Activated CD4-positive, alpha-beta T cell treated with anti-CD3 and anti-CD28 coated beads, Interleukin-2, amount 10 ng/mL, durations not matched to agents 24 days and 14 days (primary cell): ENCODE measurements at regions not wholly inside any gene's neighbourhood (a gene's known extent, or its start where the extent isn't known, plus 50 kb on each side); places are given as distances from the start of the nearest gene placed in this dataset.

Source experiments
- DNase-seq: peaks from one replicate; pipeline ENCODE4 v3.0.0; 2022
- H3K27ac Mint-ChIP-seq: one replicate; pipeline ENCODE4 v1.8.0; 2022; ENCODE audit warnings: mild to moderate bottlenecking, mixed read lengths
- H3K27me3 Mint-ChIP-seq: one replicate; pipeline ENCODE4 v1.8.0; 2022; ENCODE audit warnings: mixed read lengths
- H3K36me3 Mint-ChIP-seq: one replicate; pipeline ENCODE4 v1.8.0; 2022; ENCODE audit warnings: low read depth, mild to moderate bottlenecking, mixed read lengths
- H3K4me1 Mint-ChIP-seq: one replicate; pipeline ENCODE4 v1.8.0; 2021; ENCODE audit warnings: mixed read lengths
- H3K4me3 Mint-ChIP-seq: one replicate; pipeline ENCODE4 v1.8.0; 2022; ENCODE audit warnings: mild to moderate bottlenecking, moderate library complexity, mixed read lengths
- H3K9me3 Mint-ChIP-seq: one replicate; pipeline ENCODE4 v1.8.0; 2021; ENCODE audit warnings: mixed read lengths
- intact Hi-C: fragments of 100-400 bp; cut with micrococcal nuclease; formaldehyde crosslinking; loops from one replicate; pipeline ENCODE4 v1.15.1; 2023

- no peak for DNase-seq
Observed at GRCh38 chr14:100955201-100955600, 51.7 kb upstream of the RTL1 start.

GRCh38 chr14:100962494-100962893, 59.0 kb upstream of the RTL1 start:
- no peaks in the 10 kb centered on the region for H3K4me1 Mint-ChIP-seq
- H3K27me3 Mint-ChIP-seq: peaks cover 17% of the 10 kb centered on the region
- no peaks in the 10 kb centered on the region for H3K36me3 Mint-ChIP-seq
- H3K27ac Mint-ChIP-seq: no peak overlapping the region
- H3K9me3 Mint-ChIP-seq: no peaks in the 10 kb centered on the region
- no peak for DNase-seq
- intact Hi-C loops: no loop called here
- H3K4me3 Mint-ChIP-seq: no peak overlapping the region

More at GRCh38 chr14:100955201-100955600, 51.7 kb upstream of the RTL1 start:
- H3K4me1 Mint-ChIP-seq: no peaks in the 10 kb centered on the region
- no peaks in the 10 kb centered on the region for H3K9me3 Mint-ChIP-seq
- no peak overlapping the region for H3K27ac Mint-ChIP-seq
- H3K4me3 Mint-ChIP-seq: no peak overlapping the region
- intact Hi-C loops: no loop called here
- no peaks in the 10 kb centered on the region for H3K36me3 Mint-ChIP-seq
- peaks cover 16% of the 10 kb centered on the region for H3K27me3 Mint-ChIP-seq

GRCh38 chr14:100965296-100965695, 61.8 kb upstream of the RTL1 start:
- Mint-ChIP-seq H3K27ac (no peak overlapping the region), H3K4me3 (no peak overlapping the region), H3K4me1 (no peaks in the 10 kb centered on the region), H3K27me3 (peaks cover 6% of the 10 kb centered on the region), H3K36me3 (no peaks in the 10 kb centered on the region), H3K9me3 (no peaks in the 10 kb centered on the region)
- intact Hi-C loops: no loop called here
- DNase-seq: no peak

- intact Hi-C loops: no loop called here
- Mint-ChIP-seq H3K9me3 (no peaks in the 10 kb centered on the region), H3K27ac (no peak overlapping the region), H3K4me1 (no peaks in the 10 kb centered on the region), H3K36me3 (no peaks in the 10 kb centered on the region), H3K4me3 (no peak overlapping the region), H3K27me3 (no peaks in the 10 kb centered on the region)
- DNase-seq: no peak
Observed at GRCh38 chr14:100967178-100967577, 63.7 kb upstream of the RTL1 start.

- DNase-seq: no peak
- intact Hi-C loops: no loop called here
- no peak overlapping the region for H3K27ac Mint-ChIP-seq
- no peaks in the 10 kb centered on the region for H3K9me3 Mint-ChIP-seq
- no peak overlapping the region for H3K4me3 Mint-ChIP-seq
- H3K27me3 Mint-ChIP-seq: no peaks in the 10 kb centered on the region
- no peaks in the 10 kb centered on the region for H3K36me3 Mint-ChIP-seq
- no peaks in the 10 kb centered on the region for H3K4me1 Mint-ChIP-seq
Observed at GRCh38 chr14:100967930-100968329, 64.4 kb upstream of the RTL1 start.

GRCh38 chr14:100972118-100972897, 68.8 kb upstream of the RTL1 start:
- Mint-ChIP-seq H3K4me1 (no peaks in the 10 kb centered on the region), H3K36me3 (no peaks in the 10 kb centered on the region), H3K9me3 (no peaks in the 10 kb centered on the region), H3K27me3 (no peaks in the 10 kb centered on the region), H3K4me3 (no peak overlapping the region), H3K27ac (no peak overlapping the region)
- intact Hi-C loops: no loop called here
- DNase-seq: no peak

- Mint-ChIP-seq H3K27me3 (no peaks in the 10 kb centered on the region), H3K4me1 (no peaks in the 10 kb centered on the region), H3K27ac (no peak overlapping the region), H3K9me3 (no peaks in the 10 kb centered on the region), H3K4me3 (no peak overlapping the region), H3K36me3 (no peaks in the 10 kb centered on the region)
- no peak for DNase-seq
- intact Hi-C loops: no loop called here
Observed at GRCh38 chr14:100975671-100976070, 72.1 kb upstream of the RTL1 start.

GRCh38 chr14:100979079-100979478, 75.6 kb upstream of the RTL1 start:
- no peaks in the 10 kb centered on the region for H3K27me3 Mint-ChIP-seq
- H3K36me3 Mint-ChIP-seq: no peaks in the 10 kb centered on the region
- no peak for DNase-seq
- H3K9me3 Mint-ChIP-seq: no peaks in the 10 kb centered on the region
- no peak overlapping the region for H3K27ac Mint-ChIP-seq
- no peak overlapping the region for H3K4me3 Mint-ChIP-seq
- H3K4me1 Mint-ChIP-seq: no peaks in the 10 kb centered on the region
- intact Hi-C loops: no loop called here

- intact Hi-C loops: no loop called here
- Mint-ChIP-seq H3K9me3 (no peaks in the 10 kb centered on the region), H3K27ac (no peak overlapping the region), H3K27me3 (no peaks in the 10 kb centered on the region), H3K4me3 (no peak overlapping the region), H3K36me3 (no peaks in the 10 kb centered on the region), H3K4me1 (no peaks in the 10 kb centered on the region)
- DNase-seq: no peak
Observed at GRCh38 chr14:100979780-100980179, 76.3 kb upstream of the RTL1 start.

- H3K4me1 Mint-ChIP-seq: no peaks in the 10 kb centered on the region
- H3K4me3 Mint-ChIP-seq: no peak overlapping the region
- no peaks in the 10 kb centered on the region for H3K9me3 Mint-ChIP-seq
- H3K27ac Mint-ChIP-seq: no peak overlapping the region
- intact Hi-C loops: no loop called here
- H3K27me3 Mint-ChIP-seq: no peaks in the 10 kb centered on the region
- H3K36me3 Mint-ChIP-seq: no peaks in the 10 kb centered on the region
- DNase-seq: no peak
Observed at GRCh38 chr14:100980823-100981222, 77.3 kb upstream of the RTL1 start.

- Mint-ChIP-seq H3K27me3 (no peaks in the 10 kb centered on the region), H3K9me3 (no peaks in the 10 kb centered on the region), H3K27ac (no peak overlapping the region), H3K4me1 (no peaks in the 10 kb centered on the region), H3K36me3 (no peaks in the 10 kb centered on the region), H3K4me3 (no peak overlapping the region)
- DNase-seq: no peak
- intact Hi-C loops: no loop called here
Observed at GRCh38 chr14:100981809-100982208, 78.3 kb upstream of the RTL1 start.

- no peak overlapping the region for H3K4me3 Mint-ChIP-seq
- H3K27me3 Mint-ChIP-seq: no peaks in the 10 kb centered on the region
- no peaks in the 10 kb centered on the region for H3K36me3 Mint-ChIP-seq
- intact Hi-C loops: no loop called here
- H3K4me1 Mint-ChIP-seq: no peaks in the 10 kb centered on the region
- DNase-seq: no peak
- no peaks in the 10 kb centered on the region for H3K9me3 Mint-ChIP-seq
- no peak overlapping the region for H3K27ac Mint-ChIP-seq
Observed at GRCh38 chr14:100982353-100982752, 78.8 kb upstream of the RTL1 start.

- Mint-ChIP-seq H3K36me3 (no peaks in the 10 kb centered on the region), H3K4me1 (no peaks in the 10 kb centered on the region), H3K27me3 (no peaks in the 10 kb centered on the region), H3K4me3 (no peak overlapping the region), H3K9me3 (no peaks in the 10 kb centered on the region), H3K27ac (no peak overlapping the region)
- DNase-seq: no peak
- intact Hi-C loops: no loop called here
Observed at GRCh38 chr14:100982762-100983161, 79.2 kb upstream of the RTL1 start.

GRCh38 chr14:100983710-100984109, 80.2 kb upstream of the RTL1 start:
- Mint-ChIP-seq H3K9me3 (no peaks in the 10 kb centered on the region), H3K4me3 (no peak overlapping the region), H3K4me1 (no peaks in the 10 kb centered on the region), H3K27me3 (no peaks in the 10 kb centered on the region), H3K36me3 (no peaks in the 10 kb centered on the region), H3K27ac (no peak overlapping the region)
- intact Hi-C loops: no loop called here
- DNase-seq: no peak

- no peak for DNase-seq
- H3K36me3 Mint-ChIP-seq: no peaks in the 10 kb centered on the region
- no peaks in the 10 kb centered on the region for H3K4me1 Mint-ChIP-seq
- no peaks in the 10 kb centered on the region for H3K27me3 Mint-ChIP-seq
- H3K4me3 Mint-ChIP-seq: no peak overlapping the region
- no peaks in the 10 kb centered on the region for H3K9me3 Mint-ChIP-seq
- intact Hi-C loops: no loop called here
- no peak overlapping the region for H3K27ac Mint-ChIP-seq
Observed at GRCh38 chr14:100988011-100988410, 84.5 kb upstream of the RTL1 start.
